ES-I3 (cell line): ENCODE measurements at regions not wholly inside any gene's neighbourhood (a gene's known extent, or its start where the extent isn't known, plus 50 kb on each side); places are given as distances from the start of the nearest gene placed in this dataset.
"Not testable (repeated sequence)": the region's sequence is repeated elsewhere in the genome, so short reads cannot be mapped to it uniquely, and the experiment has no call there.

Experiments used
- H3K36me3 ChIP-seq: 2 replicates; pipeline ENCODE4 v1.6.1; 2013; ENCODE audit warnings: mild to moderate bottlenecking, low read length, control low read depth, moderate library complexity; ENCODE audit not compliant: insufficient read depth
- H3K4me1 ChIP-seq: 2 replicates; pipeline ENCODE4 v1.6.1; 2013; ENCODE audit warnings: mild to moderate bottlenecking, control low read depth, low read length; ENCODE audit not compliant: insufficient read depth
- H3K9ac ChIP-seq: 2 replicates; pipeline ENCODE4 v1.6.1; 2013; ENCODE audit warnings: low read depth, mild to moderate bottlenecking, low read length, moderate library complexity
- H3K9me3 ChIP-seq: 2 replicates; pipeline ENCODE4 v1.6.1; 2013; ENCODE audit warnings: mild to moderate bottlenecking, low read length, moderate library complexity; ENCODE audit not compliant: control insufficient read depth, insufficient read depth

GRCh38 chr12:41998436-41998835, 146.2 kb downstream of the GXYLT1 start:
- Histone ChIP-seq H3K9me3 (no peaks in the 10 kb centered on the region), H3K9ac (no peak overlapping the region), H3K36me3 (no peaks in the 10 kb centered on the region), H3K4me1 (no peaks in the 10 kb centered on the region)

GRCh38 chr12:41993283-41993682, 151.4 kb downstream of the GXYLT1 start:
- no peaks in the 10 kb centered on the region for H3K36me3 ChIP-seq
- no peak overlapping the region for H3K9ac ChIP-seq
- no peaks in the 10 kb centered on the region for H3K9me3 ChIP-seq
- H3K4me1 ChIP-seq: no peaks in the 10 kb centered on the region

GRCh38 chr12:41992692-41993215, 151.9 kb downstream of the GXYLT1 start:
- no peak overlapping the region for H3K9ac ChIP-seq

GRCh38 chr12:41992022-41992421, 152.7 kb downstream of the GXYLT1 start:
- no peaks in the 10 kb centered on the region for H3K9me3 ChIP-seq
- no peak overlapping the region for H3K9ac ChIP-seq
- no peaks in the 10 kb centered on the region for H3K36me3 ChIP-seq
- no peaks in the 10 kb centered on the region for H3K4me1 ChIP-seq

More at GRCh38 chr12:41992692-41993215, 151.9 kb downstream of the GXYLT1 start:
- H3K4me1 ChIP-seq: no peaks in the 10 kb centered on the region
- no peaks in the 10 kb centered on the region for H3K9me3 ChIP-seq
- H3K36me3 ChIP-seq: no peaks in the 10 kb centered on the region

GRCh38 chr12:41988715-41989114, 156.0 kb downstream of the GXYLT1 start:
- Histone ChIP-seq H3K9ac (no peak overlapping the region), H3K9me3 (no peaks in the 10 kb centered on the region), H3K36me3 (no peaks in the 10 kb centered on the region), H3K4me1 (no peaks in the 10 kb centered on the region)

GRCh38 chr12:41986513-41986912, 158.2 kb downstream of the GXYLT1 start:
- H3K9me3 ChIP-seq, H3K36me3 ChIP-seq, H3K4me1 ChIP-seq, H3K9ac ChIP-seq: not testable (repeated sequence)

DNA sequence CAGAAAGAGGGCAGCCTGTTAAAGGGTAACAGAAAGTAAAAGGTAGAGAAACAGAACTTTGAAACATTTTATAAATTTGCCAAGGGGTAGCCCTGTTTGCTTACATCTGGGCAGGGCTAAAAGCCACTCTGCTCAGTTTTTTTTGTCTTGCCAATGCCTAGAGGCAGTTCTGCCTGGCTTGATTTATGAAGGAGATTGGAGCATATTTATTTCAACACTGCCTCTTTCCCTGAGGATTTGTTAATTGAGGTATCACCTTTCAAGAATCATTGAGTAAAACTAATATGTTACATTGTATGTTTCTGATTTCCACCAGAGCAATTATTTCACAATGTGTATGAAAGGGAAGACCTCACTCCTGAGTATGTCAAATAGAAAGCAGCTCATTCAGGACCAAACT, 160.8 kb downstream of the GXYLT1 start:
- Histone ChIP-seq H3K9ac (no peak overlapping the region), H3K9me3 (no peaks in the 10 kb centered on the region), H3K36me3 (no peaks in the 10 kb centered on the region), H3K4me1 (peaks cover 6% of the 10 kb centered on the region; the same call in 1 of the 2 replicates)

DNA sequence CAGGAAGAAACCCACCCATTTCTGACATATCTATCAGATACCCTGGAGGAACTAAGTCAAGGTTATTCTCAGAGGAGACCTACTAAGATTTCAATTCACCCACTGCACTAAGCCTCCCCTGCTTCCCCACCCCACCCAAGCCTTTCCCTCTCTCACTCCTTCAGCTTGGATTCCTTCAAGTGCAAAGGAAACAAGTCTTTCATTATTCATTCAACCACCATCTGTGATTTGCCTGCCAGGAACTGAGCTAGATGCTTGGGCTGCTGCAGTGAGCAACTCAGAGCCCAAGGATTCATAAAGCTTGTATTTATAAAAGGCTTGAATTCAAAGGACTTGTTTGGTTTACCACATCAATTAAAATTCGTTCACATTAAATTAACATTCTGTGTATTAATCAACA, 161.3 kb downstream of the GXYLT1 start:
- H3K36me3 ChIP-seq: no peaks in the 10 kb centered on the region

GRCh38 chr12:41981758-41982157, 162.9 kb downstream of the GXYLT1 start:
- Histone ChIP-seq H3K4me1 (peaks cover 6% of the 10 kb centered on the region; the same call in 1 of the 2 replicates), H3K36me3 (no peaks in the 10 kb centered on the region), H3K9ac (no peak overlapping the region), H3K9me3 (no peaks in the 10 kb centered on the region)

More for the DNA sequence above, 161.3 kb downstream of the GXYLT1 start:
- H3K9me3 ChIP-seq: no peaks in the 10 kb centered on the region
- H3K9ac ChIP-seq: no peak overlapping the region
- peaks cover 6% of the 10 kb centered on the region; the same call in 1 of the 2 replicates for H3K4me1 ChIP-seq

GRCh38 chr12:41981013-41981412, 163.7 kb downstream of the GXYLT1 start:
- H3K36me3 ChIP-seq: no peaks in the 10 kb centered on the region
- H3K9me3 ChIP-seq: no peaks in the 10 kb centered on the region
- H3K4me1 ChIP-seq: peaks cover 6% of the 10 kb centered on the region; the same call in 1 of the 2 replicates
- H3K9ac ChIP-seq: no peak overlapping the region

DNA sequence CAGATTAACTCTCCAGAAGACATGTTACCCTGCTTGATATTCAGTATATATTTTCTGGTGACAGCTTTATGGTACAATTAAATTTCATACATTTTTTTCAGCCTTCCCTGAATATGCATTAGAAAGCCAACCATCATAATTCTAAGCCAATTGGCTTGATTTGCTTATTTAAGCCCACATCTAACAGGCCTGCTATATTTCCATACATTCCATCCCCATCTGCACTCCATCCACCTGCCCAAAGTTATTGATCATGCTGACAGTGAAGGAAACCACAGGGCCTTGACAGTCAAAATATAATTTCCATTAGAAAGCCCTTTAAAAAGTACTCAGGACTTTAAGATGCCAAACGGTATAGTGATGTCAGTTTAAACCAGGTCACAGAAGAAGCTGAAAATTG, 164.3 kb downstream of the GXYLT1 start:
- no peak overlapping the region for H3K9ac ChIP-seq
- no peaks in the 10 kb centered on the region for H3K36me3 ChIP-seq
- no peaks in the 10 kb centered on the region for H3K9me3 ChIP-seq
- H3K4me1 ChIP-seq: peaks cover 6% of the 10 kb centered on the region; the same call in 1 of the 2 replicates

DNA sequence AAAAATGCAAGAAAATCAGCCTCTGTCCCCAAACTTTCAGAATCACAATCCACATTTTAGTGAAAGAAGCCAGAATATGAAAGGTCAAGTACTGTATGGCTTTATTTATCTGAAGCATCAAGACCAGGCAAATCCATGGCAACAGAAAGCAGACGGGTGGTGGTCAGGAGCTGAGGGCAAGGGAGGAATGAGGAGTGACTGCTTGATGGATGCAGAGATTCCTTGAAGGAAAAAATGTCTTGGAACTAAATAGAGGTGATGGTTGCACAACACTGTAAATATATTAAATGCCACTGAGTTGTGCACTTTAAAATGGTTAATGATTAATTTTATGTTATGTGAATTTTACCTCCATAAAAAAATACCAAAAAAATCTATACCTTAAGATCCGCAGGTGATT, 165.1 kb downstream of the GXYLT1 start:
- Histone ChIP-seq H3K36me3 (no peaks in the 10 kb centered on the region), H3K9ac (no peak overlapping the region)

DNA sequence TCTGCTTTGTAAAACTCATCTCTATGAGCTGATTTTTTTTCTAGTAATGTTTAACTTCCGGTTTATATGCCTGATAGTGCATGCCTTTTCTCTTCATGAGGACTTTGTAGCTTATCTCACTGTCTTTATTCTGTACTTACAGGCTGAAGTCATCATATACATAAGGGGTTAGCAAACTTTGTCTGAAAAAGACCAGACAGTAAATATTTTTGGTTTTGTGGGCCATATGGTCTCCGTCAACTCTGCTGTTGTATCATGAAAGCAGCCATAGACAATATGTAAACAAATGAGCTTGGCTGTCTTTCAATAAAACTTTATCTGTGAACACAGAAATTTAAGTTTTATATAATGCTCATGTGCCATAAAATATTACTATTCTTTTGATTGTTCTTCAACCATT, 172.1 kb downstream of the GXYLT1 start:
- peaks cover 11% of the 10 kb centered on the region; the same call in 1 of the 2 replicates for H3K4me1 ChIP-seq
- H3K9me3 ChIP-seq: no peaks in the 10 kb centered on the region
- no peaks in the 10 kb centered on the region for H3K36me3 ChIP-seq
- H3K9ac ChIP-seq: no peak overlapping the region

More for the DNA sequence above, 165.1 kb downstream of the GXYLT1 start:
- H3K4me1 ChIP-seq: peaks cover 6% of the 10 kb centered on the region; the same call in 1 of the 2 replicates
- no peaks in the 10 kb centered on the region for H3K9me3 ChIP-seq

DNA sequence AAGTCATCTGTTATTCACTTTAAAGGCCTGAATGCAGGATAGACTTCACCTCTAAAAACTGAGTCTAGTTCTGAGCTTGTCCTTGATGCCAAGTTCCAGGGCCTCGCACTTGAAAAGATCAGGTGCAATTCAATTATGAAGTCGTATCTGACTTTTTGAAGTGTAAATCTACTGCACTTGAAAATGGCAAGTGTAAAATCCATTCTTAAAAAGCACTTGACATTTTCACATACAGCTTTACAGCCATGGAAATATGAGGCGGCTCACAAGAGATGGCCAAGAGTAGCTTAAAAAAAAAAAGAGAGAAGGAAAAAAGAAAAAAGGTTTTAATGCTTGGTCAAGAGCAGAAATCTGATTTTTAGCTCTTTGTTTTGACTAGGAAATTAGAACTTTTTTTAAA, 172.5 kb downstream of the GXYLT1 start:
- peaks cover 14% of the 10 kb centered on the region; the same call in 1 of the 2 replicates for H3K4me1 ChIP-seq
- H3K9me3 ChIP-seq: no peaks in the 10 kb centered on the region
- H3K9ac ChIP-seq: no peak overlapping the region
- H3K36me3 ChIP-seq: no peaks in the 10 kb centered on the region

- Histone ChIP-seq H3K9me3 (no peaks in the 10 kb centered on the region), H3K4me1 (peaks cover 14% of the 10 kb centered on the region; the same call in 1 of the 2 replicates), H3K36me3 (no peaks in the 10 kb centered on the region), H3K9ac (no peak overlapping the region)
These were observed 173.9 kb downstream of the GXYLT1 start for GRCh38 chr12:41970744-41971143.
